ENCODE measurements at regions not wholly inside any gene's neighbourhood (a gene's known extent, or its start where the extent isn't known, plus 50 kb on each side); places are given as distances from the start of the nearest gene placed in this dataset.

DNA sequence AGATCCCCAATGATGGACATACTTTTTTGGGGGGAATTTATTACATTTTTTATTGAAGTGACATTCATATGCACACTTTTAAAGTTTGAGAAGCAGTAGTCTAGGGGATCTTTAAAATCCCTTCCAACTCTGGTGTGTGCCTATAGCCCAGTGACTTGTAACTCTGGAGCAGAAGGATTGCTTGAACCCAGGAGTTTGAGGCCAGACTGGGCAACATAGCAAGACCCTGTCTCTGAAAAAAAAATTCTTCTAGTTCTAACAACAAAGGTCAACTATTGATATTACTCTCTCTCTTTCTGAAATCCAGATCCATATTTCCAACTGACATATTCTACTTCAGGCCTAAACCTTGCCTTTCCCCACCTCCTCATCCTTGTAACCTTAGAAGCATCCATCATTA, 148.2 kb upstream of the SPRY4 start:
- DNase-seq = no peak

- no peak for DNase-seq
These were observed 147.6 kb upstream of the SPRY4 start for GRCh38 chr5:142472306-142472951.

GRCh38 chr5:142466195-142466971, 141.6 kb upstream of the SPRY4 start:
- DNase-seq = no peak

DNA sequence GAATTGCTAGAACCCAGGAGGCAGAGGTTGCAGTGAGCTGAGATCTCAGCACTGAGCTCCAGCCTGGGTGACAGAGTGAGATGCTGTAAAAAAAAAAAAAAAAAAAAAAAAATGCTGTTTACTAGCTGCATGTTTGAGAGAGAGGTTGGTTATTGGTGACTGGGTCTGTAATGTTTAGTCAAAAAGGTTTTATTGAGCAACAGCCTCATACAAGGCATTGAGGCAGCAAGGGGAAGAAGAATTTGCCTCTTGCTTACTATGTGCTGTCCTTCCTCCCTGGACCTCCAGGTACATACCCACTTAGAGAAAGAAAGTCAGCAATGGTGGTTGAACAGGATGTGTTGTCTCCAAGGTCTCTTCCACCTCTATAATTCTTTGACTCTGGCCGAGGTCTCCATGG, 140.7 kb upstream of the SPRY4 start:
- DNase-seq = no peak

DNA sequence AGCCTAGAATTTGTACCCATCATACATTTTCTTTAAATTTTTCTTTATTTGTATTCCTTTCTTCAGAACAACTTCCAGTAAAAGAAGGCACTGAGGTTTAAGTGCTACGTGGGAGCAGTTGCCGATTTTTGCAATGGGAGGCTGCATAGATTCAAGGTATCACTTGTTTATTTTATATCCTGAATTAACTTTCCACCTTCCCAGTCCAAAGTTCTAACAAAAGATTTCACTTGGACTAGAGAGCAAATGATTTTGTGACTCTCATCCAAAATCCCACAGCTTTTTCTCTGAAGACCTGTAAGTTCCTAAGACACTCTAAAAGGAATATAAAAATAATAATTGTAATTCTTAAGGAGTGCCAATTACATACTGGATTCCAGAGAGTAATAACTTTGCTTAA, 139.1 kb upstream of the SPRY4 start:
- no peak for DNase-seq

GRCh38 chr5:142461028-142461590, 136.3 kb upstream of the SPRY4 start:
- no peak for DNase-seq

- no peak for DNase-seq
These were observed 134.4 kb upstream of the SPRY4 start for GRCh38 chr5:142459209-142459608.

- DNase-seq = no peak
These were observed 131.0 kb upstream of the SPRY4 start for GRCh38 chr5:142455856-142456255.

- DNase-seq = no peak
These were observed 129.1 kb upstream of the SPRY4 start for GRCh38 chr5:142453932-142454331.

DNA sequence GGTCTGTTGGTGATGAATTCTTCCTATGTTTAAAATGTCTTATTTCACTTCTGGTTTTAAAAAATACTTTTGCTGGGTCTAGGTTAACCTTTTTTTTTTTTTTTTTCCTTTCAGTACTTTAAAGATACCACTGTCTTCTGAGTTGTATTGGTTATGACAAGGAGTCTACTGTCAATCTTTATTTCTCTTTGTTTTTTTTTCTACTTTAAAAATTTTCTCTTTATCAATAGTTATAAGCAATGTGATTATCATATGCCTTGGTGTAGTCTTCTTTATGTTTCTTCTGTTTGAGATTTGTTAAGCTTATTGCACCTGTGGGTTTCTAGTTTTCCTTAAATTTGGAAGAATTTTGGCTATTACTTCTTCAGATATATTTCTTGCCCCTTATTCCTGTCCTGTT, 125.6 kb upstream of the SPRY4 start:
- no peak for DNase-seq

- no peak for DNase-seq
These were observed 123.1 kb upstream of the SPRY4 start for GRCh38 chr5:142447887-142448286.

DNA sequence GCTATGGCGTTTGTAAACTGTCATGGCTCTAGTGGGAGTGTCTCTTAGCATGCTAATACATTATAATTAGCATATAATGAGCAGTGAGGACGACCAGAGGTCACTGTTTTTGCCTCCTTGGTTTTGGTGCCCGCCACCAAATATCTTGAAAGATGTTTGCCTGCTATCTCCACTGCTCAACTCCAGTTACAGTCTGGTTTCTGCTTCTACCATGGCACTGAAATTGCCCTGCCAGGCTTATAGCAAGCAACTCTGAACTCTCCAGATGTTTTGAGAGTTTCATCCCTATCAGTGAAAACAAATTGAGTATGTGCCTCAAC, 122.1 kb upstream of the SPRY4 start:
- DNase-seq = no peak

- no peak for DNase-seq
These were observed 121.5 kb upstream of the SPRY4 start for GRCh38 chr5:142446131-142446959.

GRCh38 chr5:142445266-142445665, 120.4 kb upstream of the SPRY4 start:
- no peak for DNase-seq

GRCh38 chr5:142441616-142442015, 116.8 kb upstream of the SPRY4 start:
- no peak for DNase-seq

DNA sequence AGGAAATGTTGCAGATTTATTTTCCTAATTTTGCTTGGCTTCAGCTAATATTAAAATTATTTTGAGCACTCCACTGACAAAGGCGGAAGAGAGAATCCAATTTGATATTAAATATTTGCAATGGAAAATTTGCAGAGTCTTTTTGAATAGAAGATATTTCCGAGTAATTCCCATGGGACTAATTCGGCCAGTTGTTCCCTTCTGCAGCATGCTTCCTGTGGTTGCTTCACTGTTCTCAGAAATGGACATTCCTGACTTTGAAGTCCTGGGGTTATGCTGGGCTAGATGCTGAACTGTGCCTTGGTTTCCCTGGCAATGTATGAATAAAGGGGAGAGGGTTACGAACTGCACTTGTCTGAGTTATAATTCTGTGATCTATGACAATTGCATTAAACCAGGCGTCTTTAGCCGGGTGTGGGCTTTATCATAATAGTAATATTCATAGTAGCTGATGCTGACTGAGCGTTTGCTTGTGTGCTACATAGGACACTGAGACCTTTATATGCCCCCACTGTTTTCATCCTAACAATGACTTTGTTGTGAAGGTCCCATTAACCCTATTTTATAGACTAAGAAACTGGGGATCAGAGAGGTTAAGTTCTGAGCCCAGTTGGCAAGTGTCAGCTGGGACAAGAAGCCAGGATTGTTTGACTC, 114.5 kb upstream of the SPRY4 start:
- no peak for DNase-seq

DNA sequence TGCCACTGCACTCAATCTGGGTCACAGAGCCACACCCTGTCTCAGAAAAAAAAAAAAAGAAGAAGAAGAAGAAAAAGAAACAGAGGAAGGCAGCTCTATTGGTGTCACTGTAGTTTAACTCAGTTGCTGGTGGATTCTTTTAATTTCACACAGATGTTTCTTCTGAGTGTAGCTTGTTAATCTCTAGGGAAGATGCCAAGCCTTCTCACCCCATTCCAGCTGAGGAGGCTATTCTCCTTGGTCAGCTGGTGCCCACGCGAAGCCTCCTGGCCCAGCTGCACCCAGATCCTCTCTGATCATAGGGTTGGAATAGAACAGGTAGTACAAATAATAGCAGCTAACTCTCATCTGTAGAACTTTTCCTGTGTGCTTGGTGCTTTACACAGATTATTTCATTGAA, 113.8 kb upstream of the SPRY4 start:
- DNase-seq = no peak

GRCh38 chr5:142437563-142437962, 112.7 kb upstream of the SPRY4 start:
- DNase-seq = no peak

GRCh38 chr5:142435410-142436115, 110.7 kb upstream of the SPRY4 start:
- no peak for DNase-seq

DNA sequence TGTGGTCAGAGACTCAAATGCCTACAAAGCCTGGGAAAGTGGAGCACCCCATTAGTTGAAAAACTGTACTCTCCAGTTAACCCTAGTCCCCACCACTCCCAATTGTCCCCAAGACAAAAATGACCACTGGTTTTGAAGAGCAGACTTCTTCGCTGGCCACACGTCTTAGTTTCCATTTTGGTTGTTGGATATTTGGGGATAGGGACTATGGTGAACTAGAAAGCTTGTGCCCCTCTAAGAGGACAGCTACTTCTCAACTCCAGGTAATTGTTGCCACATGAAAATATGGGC, 109.4 kb upstream of the SPRY4 start:
- DNase-seq = no peak

GRCh38 chr5:142433526-142434321, 108.9 kb upstream of the SPRY4 start:
- DNase-seq = no peak

GRCh38 chr5:142432961-142433360, 108.1 kb upstream of the SPRY4 start:
- DNase-seq = peak; percentile 1

Data from NCI-H1436 (cell line).